K562 (cell line): ENCODE measurements at regions not wholly inside any gene's neighbourhood (a gene's known extent, or its start where the extent isn't known, plus 50 kb on each side); places are given as distances from the start of the nearest gene placed in this dataset.

Experiments
- ATAC-seq: fragments of 200-7000 bp; cut with Tn5 transposase; 3 replicates; pipeline ENCODE4 v1.9.1; 2020; ENCODE audit warnings: moderate library complexity
- BruUV-seq: library from RNA; stranded (reverse); fragments of 400-500 nt; replicated peaks from 2 replicates; lab custom pipeline; 2021; lab: Mats Ljungman, UMichigan
- CTCF ChIA-PET: fragments of 300-600 bp; formaldehyde crosslinking; extraction: SDS; loops from one replicate; lab custom pipeline; 2021; ENCODE audit warnings: low intra/inter-chr PET ratio; lab: Yijun Ruan, JAX
- POLR2A ChIA-PET: fragments of 300-600, 350-650 bp; sonication (Branson Sonifier 250); formaldehyde crosslinking; extraction: SDS; loops from one replicate; lab custom pipeline; 2021; ENCODE audit warnings: antibody characterized with exemption, inconsistent platforms; lab: Yijun Ruan, JAX
- DNase-seq, 4 experiments: peaks; one replicate each; pipeline versions ENCODE4 v3.0.0 to v3.0.0-alpha.2; 2011 to 2018; ENCODE audit warnings: low spot score in 3 of 4, mixed read lengths in 3 of 4; ENCODE audit errors: extremely low read depth in 1 of 4
- FAIRE-seq: peaks from 2 replicates; lab custom pipeline; 2011; peaks lifted over from hg19 to GRCh38; lab: Jason Lieb, UNC
- H2AFZ ChIP-seq: 2 replicates; pipeline ENCODE4 v1.6.0; 2011; ENCODE audit warnings: low read depth, low read length, control low read depth, inconsistent platforms
- H3K27ac ChIP-seq: fragments of 200-600 bp; 3 replicates; pipeline ENCODE4 v1.8.0; 2011; ENCODE audit warnings: low read depth, mild to moderate bottlenecking, control low read depth, inconsistent platforms, low read length, moderate library complexity, mixed read lengths; ENCODE audit errors: extremely low read depth
- H3K27me3 ChIP-seq, 2 experiments: fragments of 300-600 bp in 1 of 2; 2 replicates in 1 of 2; 3 replicates in 1 of 2; pipeline versions ENCODE4 v1.6.0 to v1.8.0; 2011; ENCODE audit warnings: inconsistent platforms in 2 of 2, low read length in 2 of 2, mild to moderate bottlenecking in 1 of 2, mixed read lengths in 1 of 2, moderate library complexity in 1 of 2; ENCODE audit not compliant: control insufficient read depth in 2 of 2, insufficient read depth in 2 of 2
- H3K36me3 ChIP-seq: fragments of 300-600 bp; 3 replicates; pipeline ENCODE4 v1.8.0; 2011; ENCODE audit warnings: mild to moderate bottlenecking, low read length, inconsistent platforms; ENCODE audit not compliant: control insufficient read depth, insufficient read depth
- H3K4me1 ChIP-seq, 2 experiments: fragments of 200-600 bp in 1 of 2; replicated peaks in 1 of 2; 2 replicates in 1 of 2; 3 replicates in 1 of 2; pipeline versions ENCODE4 v1.5.1 to v1.8.0; 2011; ENCODE audit warnings: inconsistent platforms in 2 of 2, low read length in 2 of 2, mild to moderate bottlenecking in 1 of 2, mixed read lengths in 1 of 2, moderate library complexity in 1 of 2; ENCODE audit not compliant: control insufficient read depth in 2 of 2, insufficient read depth in 2 of 2
- H3K4me2 ChIP-seq: 2 replicates; pipeline ENCODE4 v1.6.1; 2011; ENCODE audit warnings: low read length, control low read depth, inconsistent platforms, mixed read lengths; ENCODE audit not compliant: insufficient read depth
- H3K4me3 ChIP-seq: fragments of 200-600 bp; sonication (generic), shearing (Covaris generic); 2 replicates; pipeline ENCODE4 v1.5.1; 2016; ENCODE audit warnings: control low read depth, inconsistent platforms
- H3K79me2 ChIP-seq: fragments of 200-600 bp; 3 replicates; pipeline ENCODE4 v1.8.0; 2011; ENCODE audit warnings: low read length, inconsistent platforms; ENCODE audit not compliant: control insufficient read depth, insufficient read depth
- H3K9ac ChIP-seq, 2 experiments: 2 replicates each; pipeline versions ENCODE4 v1.6.0 to v1.6.1; 2011; ENCODE audit warnings: low read depth in 2 of 2, low read length in 2 of 2, control low read depth in 1 of 2, inconsistent platforms in 1 of 2, mild to moderate bottlenecking in 1 of 2, mixed read lengths in 1 of 2; ENCODE audit not compliant: insufficient read depth in 1 of 2
- H3K9me1 ChIP-seq: one replicate; pipeline ENCODE4 v1.6.0; 2011; ENCODE audit warnings: inconsistent platforms, mild to moderate bottlenecking, low read length, moderate library complexity; ENCODE audit not compliant: control insufficient read depth, insufficient read depth
- H3K9me3 ChIP-seq: replicated peaks from 2 replicates; pipeline ENCODE4 v1.5.1; 2011; ENCODE audit warnings: low read depth, low read length, inconsistent platforms; ENCODE audit not compliant: control insufficient read depth, insufficient read depth
- H4K20me1 ChIP-seq: replicated peaks from 2 replicates; pipeline ENCODE4 v1.6.1; 2011; ENCODE audit warnings: low read length, inconsistent platforms, mixed read lengths; ENCODE audit not compliant: control insufficient read depth, insufficient read depth
- NBN ChIP-seq: fragments of 450-650 bp; IDR thresholded peaks from 2 replicates; pipeline ENCODE4 v1.6.1; 2016; ENCODE audit warnings: low read depth, mild to moderate bottlenecking
- SMAD3 ChIP-seq: fragments of 450-650 bp; formaldehyde crosslinking; conservative IDR thresholded peaks from 2 replicates; pipeline ENCODE4 v1.4.0; 2020; ENCODE audit warnings: mild to moderate bottlenecking
- SMARCE1 ChIP-seq: fragments of 450-650 bp; IDR thresholded peaks from 2 replicates; pipeline ENCODE4 v1.7.1; 2016; ENCODE audit warnings: mild to moderate bottlenecking
- TAF1 ChIP-seq: IDR thresholded peaks from 2 replicates; pipeline ENCODE4 v1.6.1; 2011; ENCODE audit warnings: mild to moderate bottlenecking, low read length, moderate library complexity; ENCODE audit not compliant: insufficient read depth, control insufficient read depth, severe bottlenecking; ENCODE audit errors: extremely low read depth
- WGBS: fragments of 100-300 bp; shearing (Covaris generic); methylation state at CpG from one replicate; pipeline ENCODE4 v1.1.6; 2016; ENCODE audit warnings: low coverage, mixed read lengths; ENCODE audit not compliant: insufficient coverage; ENCODE audit errors: missing lambda C conversion rate; 5-methylcytosine and 5-hydroxymethylcytosine counted together
- in situ Hi-C: fragments of 300-500 bp; cut with MboI; formaldehyde crosslinking; loops from 4 replicates; pipeline ENCODE4 v1.15.0; 2018; ENCODE audit warnings: inconsistent platforms, mixed read lengths
- intact Hi-C: fragments of 100-400 bp; cut with micrococcal nuclease; formaldehyde crosslinking; loops from 2 replicates; pipeline ENCODE4 v1.14.2; 2022
- TF ChIP-seq, protein P1 (sequence below), 2 experiments: fragments of 450-650 bp; formaldehyde crosslinking in 1 of 2; IDR thresholded peaks; 2 replicates each; pipeline versions ENCODE4 v1.4.0 to v1.6.1; 2014 to 2020; ENCODE audit warnings: mild to moderate bottlenecking in 2 of 2, borderline replicate concordance in 1 of 2, low read depth in 1 of 2
- TF ChIP-seq, protein P2 (sequence below): fragments of 250-450 bp; sonication (Bioruptor Pico); IDR thresholded peaks from 2 replicates; pipeline ENCODE4 v1.5.1; 2021; ENCODE audit warnings: mild to moderate bottlenecking

DNA sequence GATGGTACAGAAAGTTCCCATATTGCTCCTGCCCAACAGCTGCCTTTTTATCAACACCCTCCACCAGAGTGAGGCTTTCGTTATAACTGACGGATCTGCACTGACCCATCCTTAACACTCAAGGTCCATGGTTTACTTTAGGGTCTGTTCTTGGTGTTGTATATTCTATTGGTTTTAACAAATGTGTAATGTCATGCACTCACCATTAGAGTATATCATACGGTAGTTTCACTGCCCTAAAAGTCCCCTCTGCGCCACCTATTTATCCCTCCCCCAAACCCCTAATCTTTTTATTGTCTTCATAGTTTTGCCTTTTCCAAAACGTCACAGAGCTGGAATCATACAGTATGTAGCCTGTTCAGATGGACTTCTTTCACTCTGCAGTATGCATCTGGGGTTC, 102.8 kb upstream of the TNS3 start (continued):
- TF ChIP-seq SMARCE1 (no peak), NBN (no peak), SMAD3 (no peak), TAF1 (no peak)
- TF ChIP-seq, all 486 proteins: peak for 0

- in situ Hi-C loops (no loop called here), intact Hi-C loops (no loop called here)
- H3K4me3 ChIP-seq = no peak overlapping the region
- H2AFZ ChIP-seq = no peak overlapping the region
- ChIA-PET CTCF (no interaction called here), POLR2A (no interaction called here)
- no peaks in the 10 kb centered on the region for H3K9me3 ChIP-seq
- no peak overlapping the region for H3K9ac ChIP-seq
- TF ChIP-seq, protein P1, sequence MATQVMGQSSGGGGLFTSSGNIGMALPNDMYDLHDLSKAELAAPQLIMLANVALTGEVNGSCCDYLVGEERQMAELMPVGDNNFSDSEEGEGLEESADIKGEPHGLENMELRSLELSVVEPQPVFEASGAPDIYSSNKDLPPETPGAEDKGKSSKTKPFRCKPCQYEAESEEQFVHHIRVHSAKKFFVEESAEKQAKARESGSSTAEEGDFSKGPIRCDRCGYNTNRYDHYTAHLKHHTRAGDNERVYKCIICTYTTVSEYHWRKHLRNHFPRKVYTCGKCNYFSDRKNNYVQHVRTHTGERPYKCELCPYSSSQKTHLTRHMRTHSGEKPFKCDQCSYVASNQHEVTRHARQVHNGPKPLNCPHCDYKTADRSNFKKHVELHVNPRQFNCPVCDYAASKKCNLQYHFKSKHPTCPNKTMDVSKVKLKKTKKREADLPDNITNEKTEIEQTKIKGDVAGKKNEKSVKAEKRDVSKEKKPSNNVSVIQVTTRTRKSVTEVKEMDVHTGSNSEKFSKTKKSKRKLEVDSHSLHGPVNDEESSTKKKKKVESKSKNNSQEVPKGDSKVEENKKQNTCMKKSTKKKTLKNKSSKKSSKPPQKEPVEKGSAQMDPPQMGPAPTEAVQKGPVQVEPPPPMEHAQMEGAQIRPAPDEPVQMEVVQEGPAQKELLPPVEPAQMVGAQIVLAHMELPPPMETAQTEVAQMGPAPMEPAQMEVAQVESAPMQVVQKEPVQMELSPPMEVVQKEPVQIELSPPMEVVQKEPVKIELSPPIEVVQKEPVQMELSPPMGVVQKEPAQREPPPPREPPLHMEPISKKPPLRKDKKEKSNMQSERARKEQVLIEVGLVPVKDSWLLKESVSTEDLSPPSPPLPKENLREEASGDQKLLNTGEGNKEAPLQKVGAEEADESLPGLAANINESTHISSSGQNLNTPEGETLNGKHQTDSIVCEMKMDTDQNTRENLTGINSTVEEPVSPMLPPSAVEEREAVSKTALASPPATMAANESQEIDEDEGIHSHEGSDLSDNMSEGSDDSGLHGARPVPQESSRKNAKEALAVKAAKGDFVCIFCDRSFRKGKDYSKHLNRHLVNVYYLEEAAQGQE (IDR thresholded peaks at IDR 0.05; ENCODE audit: borderline replicate concordance) = peak; percentile 26
- TF ChIP-seq, protein P1 (CRISPR knock-in tag; IDR thresholded peaks at IDR 0.05; ENCODE audit: low read depth) = no peak
- TF ChIP-seq, protein P2, sequence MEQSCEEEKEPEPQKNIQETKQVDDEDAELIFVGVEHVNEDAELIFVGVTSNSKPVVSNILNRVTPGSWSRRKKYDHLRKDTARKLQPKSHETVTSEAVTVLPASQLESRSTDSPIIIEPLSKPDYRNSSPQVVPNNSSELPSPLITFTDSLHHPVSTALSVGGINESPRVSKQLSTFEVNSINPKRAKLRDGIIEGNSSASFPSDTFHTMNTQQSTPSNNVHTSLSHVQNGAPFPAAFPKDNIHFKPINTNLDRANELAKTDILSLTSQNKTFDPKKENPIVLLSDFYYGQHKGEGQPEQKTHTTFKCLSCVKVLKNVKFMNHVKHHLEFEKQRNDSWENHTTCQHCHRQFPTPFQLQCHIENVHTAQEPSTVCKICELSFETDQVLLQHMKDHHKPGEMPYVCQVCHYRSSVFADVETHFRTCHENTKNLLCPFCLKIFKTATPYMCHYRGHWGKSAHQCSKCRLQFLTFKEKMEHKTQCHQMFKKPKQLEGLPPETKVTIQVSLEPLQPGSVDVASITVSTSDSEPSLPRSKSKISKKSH (CRISPR knock-in tag) = no peak
- H3K79me2 ChIP-seq = no peaks in the 10 kb centered on the region
- H3K4me1 ChIP-seq = peaks cover 0 to 13% of the 10 kb centered on the region in 2 experiments; a peak in 3 of 5 replicates
- no peak for FAIRE-seq
- H3K9me1 ChIP-seq = no peaks in the 10 kb centered on the region
- H3K27ac ChIP-seq = no peak overlapping the region
- BruUV-seq = no TSS peak
- no peaks in the 10 kb centered on the region for H4K20me1 ChIP-seq
- no peak overlapping the region for H3K4me2 ChIP-seq
- no peaks in the 10 kb centered on the region for H3K36me3 ChIP-seq
- ATAC-seq = no peak
- no peak for DNase-seq
- H3K27me3 ChIP-seq = no peaks in the 10 kb centered on the region; a peak in 1 of 5 replicates
- WGBS = 34% methylated on average over 6 of the region's 6 CpGs
Observed at GRCh38 chr7:47683485-47683898, 101.6 kb upstream of the TNS3 start.
